ENCODE measurements at regions not wholly inside any gene's neighbourhood (a gene's known extent, or its start where the extent isn't known, plus 50 kb on each side); places are given as distances from the start of the nearest gene placed in this dataset.

- TF ChIP-seq CTCF (IDR thresholded peaks at IDR 0.05; ENCODE audit: low read depth, low read length) (no peak), POLR2A (IDR thresholded peaks at IDR 0.05; ENCODE audit: extremely low read depth, insufficient read length) (no peak)
Observed at GRCh38 chr20:55472704-55473103, 532.6 kb downstream of the CBLN4 start.
